GM12864 (cell line): ENCODE measurements at regions not wholly inside any gene's neighbourhood (a gene's known extent, or its start where the extent isn't known, plus 50 kb on each side); places are given as distances from the start of the nearest gene placed in this dataset.

Experiments used
- DNase-seq: peaks from one replicate; pipeline ENCODE4 v3.0.0-alpha.2; 2011; ENCODE audit warnings: low read depth
- H3K4me3 ChIP-seq: 2 replicates; pipeline ENCODE4 v1.5.1; 2011; ENCODE audit warnings: mild to moderate bottlenecking, low read depth, low read length, control low read depth
- TF ChIP-seq, protein P1 (sequence below): IDR thresholded peaks from 2 replicates; pipeline ENCODE4 v1.5.1; 2011; ENCODE audit warnings: low read depth, mild to moderate bottlenecking, moderate library complexity, low read length, control low read depth, inconsistent platforms; ENCODE audit errors: missing control alignments

- TF ChIP-seq, protein P1, sequence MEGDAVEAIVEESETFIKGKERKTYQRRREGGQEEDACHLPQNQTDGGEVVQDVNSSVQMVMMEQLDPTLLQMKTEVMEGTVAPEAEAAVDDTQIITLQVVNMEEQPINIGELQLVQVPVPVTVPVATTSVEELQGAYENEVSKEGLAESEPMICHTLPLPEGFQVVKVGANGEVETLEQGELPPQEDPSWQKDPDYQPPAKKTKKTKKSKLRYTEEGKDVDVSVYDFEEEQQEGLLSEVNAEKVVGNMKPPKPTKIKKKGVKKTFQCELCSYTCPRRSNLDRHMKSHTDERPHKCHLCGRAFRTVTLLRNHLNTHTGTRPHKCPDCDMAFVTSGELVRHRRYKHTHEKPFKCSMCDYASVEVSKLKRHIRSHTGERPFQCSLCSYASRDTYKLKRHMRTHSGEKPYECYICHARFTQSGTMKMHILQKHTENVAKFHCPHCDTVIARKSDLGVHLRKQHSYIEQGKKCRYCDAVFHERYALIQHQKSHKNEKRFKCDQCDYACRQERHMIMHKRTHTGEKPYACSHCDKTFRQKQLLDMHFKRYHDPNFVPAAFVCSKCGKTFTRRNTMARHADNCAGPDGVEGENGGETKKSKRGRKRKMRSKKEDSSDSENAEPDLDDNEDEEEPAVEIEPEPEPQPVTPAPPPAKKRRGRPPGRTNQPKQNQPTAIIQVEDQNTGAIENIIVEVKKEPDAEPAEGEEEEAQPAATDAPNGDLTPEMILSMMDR, result no peak
- H3K4me3 ChIP-seq, result no peak overlapping the region
- no peak for DNase-seq
Observed at GRCh38 chr11:29914203-29914930, 102.5 kb downstream of the KCNA4 start.

GRCh38 chr11:29913352-29913751, 103.5 kb downstream of the KCNA4 start:
- DNase-seq, result no peak
- TF ChIP-seq, protein P1, result no peak
- no peak overlapping the region for H3K4me3 ChIP-seq

DNA sequence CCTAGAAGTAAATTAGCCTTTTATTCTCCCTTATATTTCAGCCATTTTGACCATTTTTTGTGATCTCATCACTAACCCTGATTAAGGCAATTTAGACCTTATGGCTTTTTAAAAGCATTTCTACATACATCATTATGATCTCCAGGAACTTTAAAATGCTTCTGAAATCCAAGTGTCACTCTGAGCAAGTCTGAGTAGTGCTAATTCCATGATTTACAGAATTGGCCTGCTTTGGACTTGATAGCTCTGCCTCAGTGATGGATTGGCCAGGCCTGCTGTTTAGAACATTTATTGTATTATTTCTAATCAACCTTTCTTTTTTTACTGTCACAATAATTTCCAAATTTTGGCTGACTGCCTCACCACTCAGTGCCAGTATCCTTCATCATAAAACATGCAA, 116.4 kb downstream of the KCNA4 start:
- TF ChIP-seq, protein P1, result no peak

GRCh38 chr11:29879560-29879959, 137.3 kb downstream of the KCNA4 start:
- H3K4me3 ChIP-seq, result no peak overlapping the region
- no peak for DNase-seq
- TF ChIP-seq, protein P1, result no peak

More for the DNA sequence above, 116.4 kb downstream of the KCNA4 start:
- no peak for DNase-seq
- no peak overlapping the region for H3K4me3 ChIP-seq

GRCh38 chr11:29876192-29876591, 140.6 kb downstream of the KCNA4 start:
- no peak overlapping the region for H3K4me3 ChIP-seq

GRCh38 chr11:29847219-29847618, 169.6 kb downstream of the KCNA4 start:
- no peak for DNase-seq
- TF ChIP-seq, protein P1, result no peak
- H3K4me3 ChIP-seq, result no peak overlapping the region

More at GRCh38 chr11:29876192-29876591, 140.6 kb downstream of the KCNA4 start:
- TF ChIP-seq, protein P1, result no peak
- no peak for DNase-seq

- no peak overlapping the region for H3K4me3 ChIP-seq
- DNase-seq, result no peak
- TF ChIP-seq, protein P1, result no peak
Observed at GRCh38 chr11:29844701-29845379, 172.0 kb downstream of the KCNA4 start.
